ENCODE measurements at regions not wholly inside any gene's neighbourhood (a gene's known extent, or its start where the extent isn't known, plus 50 kb on each side); places are given as distances from the start of the nearest gene placed in this dataset.

DNA sequence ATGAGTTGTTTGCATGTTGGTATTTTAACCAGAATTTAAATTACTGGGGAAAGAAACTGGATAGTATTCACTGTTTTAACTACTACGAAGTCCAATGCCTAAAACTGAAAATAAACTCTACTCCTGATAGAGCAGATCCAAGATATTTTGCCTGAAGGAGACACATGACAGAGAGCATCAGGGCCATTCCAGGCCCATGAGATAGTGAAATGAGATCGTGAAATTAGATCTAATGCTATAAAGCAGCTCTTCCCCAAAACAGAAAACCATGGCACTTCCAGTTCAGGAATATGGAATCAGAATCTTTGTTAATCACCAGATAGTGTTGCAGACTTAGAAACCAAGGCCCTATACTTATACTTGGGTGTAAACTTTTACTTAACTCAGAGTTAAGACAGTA is 124.3 kb upstream of the CACNA2D1 start:
- no peak overlapping the region for H3K27ac ChIP-seq
- no peaks in the 10 kb centered on the region for H3K36me3 ChIP-seq (replicated peaks in 1 of 2; ENCODE audit: insufficient read depth in 1 of 2, low read depth in 2 of 2)
- WGBS, 2 donors = 58 to 63% methylated on average over 2 of the region's 2 CpGs
- intact Hi-C loops (cut with DNase I) = no loop called here
- H3K4me3 ChIP-seq = no peak overlapping the region
- TF ChIP-seq POLR2A (IDR thresholded peaks at IDR 0.05) = no peak
- TF ChIP-seq, protein P1, sequence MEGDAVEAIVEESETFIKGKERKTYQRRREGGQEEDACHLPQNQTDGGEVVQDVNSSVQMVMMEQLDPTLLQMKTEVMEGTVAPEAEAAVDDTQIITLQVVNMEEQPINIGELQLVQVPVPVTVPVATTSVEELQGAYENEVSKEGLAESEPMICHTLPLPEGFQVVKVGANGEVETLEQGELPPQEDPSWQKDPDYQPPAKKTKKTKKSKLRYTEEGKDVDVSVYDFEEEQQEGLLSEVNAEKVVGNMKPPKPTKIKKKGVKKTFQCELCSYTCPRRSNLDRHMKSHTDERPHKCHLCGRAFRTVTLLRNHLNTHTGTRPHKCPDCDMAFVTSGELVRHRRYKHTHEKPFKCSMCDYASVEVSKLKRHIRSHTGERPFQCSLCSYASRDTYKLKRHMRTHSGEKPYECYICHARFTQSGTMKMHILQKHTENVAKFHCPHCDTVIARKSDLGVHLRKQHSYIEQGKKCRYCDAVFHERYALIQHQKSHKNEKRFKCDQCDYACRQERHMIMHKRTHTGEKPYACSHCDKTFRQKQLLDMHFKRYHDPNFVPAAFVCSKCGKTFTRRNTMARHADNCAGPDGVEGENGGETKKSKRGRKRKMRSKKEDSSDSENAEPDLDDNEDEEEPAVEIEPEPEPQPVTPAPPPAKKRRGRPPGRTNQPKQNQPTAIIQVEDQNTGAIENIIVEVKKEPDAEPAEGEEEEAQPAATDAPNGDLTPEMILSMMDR (IDR thresholded peaks at IDR 0.05) = no peak
- H3K9me3 ChIP-seq = no peaks in the 10 kb centered on the region
- ATAC-seq (no peak), DNase-seq (no peak)
- H3K4me1 ChIP-seq = peaks cover 5% of the 10 kb centered on the region
- no peaks in the 10 kb centered on the region for H3K27me3 ChIP-seq

DNA sequence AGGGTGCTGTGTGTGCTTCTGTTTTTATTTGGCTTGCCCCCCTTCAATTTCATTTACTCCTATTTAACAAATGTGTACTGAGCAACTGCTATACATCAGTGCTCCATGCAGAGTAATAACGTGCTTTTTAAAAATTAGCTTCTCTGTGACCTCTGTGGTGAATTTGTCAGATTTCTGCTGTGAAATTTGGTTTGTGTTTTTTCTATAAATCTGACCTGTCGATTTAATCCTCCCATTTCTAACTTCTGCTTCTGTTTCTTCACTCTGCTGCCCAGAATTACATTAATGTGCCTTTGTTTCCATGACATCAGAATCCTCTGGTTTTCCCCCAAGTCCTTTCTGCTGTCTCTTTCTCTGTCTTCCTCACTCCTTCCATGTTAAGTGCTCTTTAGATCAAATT is 123.8 kb upstream of the CACNA2D1 start:
- TF ChIP-seq, protein P1 (IDR thresholded peaks at IDR 0.05) = no peak
- TF ChIP-seq POLR2A (IDR thresholded peaks at IDR 0.05) = no peak
- DNase-seq (no peak), ATAC-seq (no peak)
- no peak overlapping the region for H3K4me3 ChIP-seq
- WGBS, 2 donors = 39 to 56% methylated on average over 2 of the region's 2 CpGs
- no peaks in the 10 kb centered on the region for H3K9me3 ChIP-seq
- intact Hi-C loops (cut with DNase I) = no loop called here
- no peaks in the 10 kb centered on the region for H3K36me3 ChIP-seq (replicated peaks in 1 of 2; ENCODE audit: insufficient read depth in 1 of 2, low read depth in 2 of 2)
- H3K27me3 ChIP-seq = no peaks in the 10 kb centered on the region
- no peak overlapping the region for H3K27ac ChIP-seq
- peaks cover 4% of the 10 kb centered on the region for H3K4me1 ChIP-seq

DNA sequence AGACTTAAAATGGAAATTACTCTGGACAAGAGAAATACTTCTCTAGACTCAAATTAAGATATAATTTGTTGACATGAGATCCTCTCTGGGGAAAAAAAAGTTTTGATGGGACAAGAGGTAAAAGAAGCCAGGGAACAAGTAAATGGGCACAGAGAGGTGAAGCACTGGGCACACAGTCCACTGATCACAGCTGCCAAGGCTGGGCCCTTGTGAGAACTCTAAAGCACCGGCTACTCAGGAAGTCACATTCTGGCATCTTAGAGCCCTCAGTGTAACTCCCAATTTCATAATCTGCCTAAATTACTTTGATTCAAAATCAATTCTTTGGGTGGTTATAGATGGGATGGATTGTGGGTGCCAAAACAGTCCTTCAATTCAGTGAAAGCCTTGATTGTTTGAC is 123.2 kb upstream of the CACNA2D1 start:
- no peak overlapping the region for H3K4me3 ChIP-seq
- no peak for TF ChIP-seq POLR2A (IDR thresholded peaks at IDR 0.05)
- TF ChIP-seq, protein P1 (IDR thresholded peaks at IDR 0.05) = no peak
- no peaks in the 10 kb centered on the region for H3K4me1 ChIP-seq
- H3K27ac ChIP-seq = no peak overlapping the region
- WGBS, 2 donors = 20 to 32% methylated on average over 1 of the region's 1 CpG
- DNase-seq (no peak), ATAC-seq (no peak)
- no peaks in the 10 kb centered on the region for H3K27me3 ChIP-seq
- intact Hi-C loops (cut with DNase I) = no loop called here
- no peaks in the 10 kb centered on the region for H3K9me3 ChIP-seq
- no peaks in the 10 kb centered on the region for H3K36me3 ChIP-seq (replicated peaks in 1 of 2; ENCODE audit: insufficient read depth in 1 of 2, low read depth in 2 of 2)

DNA sequence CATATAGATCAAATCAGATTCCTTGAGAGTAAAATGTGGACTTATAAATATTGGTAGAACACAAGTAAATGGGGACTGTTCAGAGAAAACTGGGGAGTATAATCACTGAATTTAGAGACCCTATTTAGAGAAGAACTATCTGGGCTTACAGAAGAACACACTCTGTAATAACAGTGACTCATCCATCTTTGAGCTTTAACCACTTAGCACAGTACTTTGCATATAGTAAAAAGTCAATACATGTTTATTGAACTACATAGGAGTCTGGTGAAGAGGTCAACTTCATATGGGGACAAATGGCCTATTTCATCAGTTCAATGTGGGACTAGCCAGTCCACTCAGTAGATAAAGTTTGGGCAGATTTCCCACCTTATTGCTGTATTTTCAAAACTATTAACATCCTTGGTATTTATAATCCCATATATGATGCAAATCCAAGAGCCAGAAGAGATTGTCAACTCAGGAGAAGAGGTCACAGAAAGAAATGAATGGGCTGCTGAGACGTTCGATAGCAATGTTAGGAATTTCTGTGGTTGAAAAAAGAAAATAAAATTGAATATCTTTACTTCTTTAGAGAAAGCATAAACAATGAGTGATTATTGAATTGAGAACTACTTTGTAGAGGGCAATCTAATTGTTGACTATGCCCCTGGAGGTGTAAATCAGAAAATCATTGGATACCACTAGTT is 119.3 kb upstream of the CACNA2D1 start:
- Histone ChIP-seq H3K27me3 (no peaks in the 10 kb centered on the region), H3K9me3 (no peaks in the 10 kb centered on the region), H3K4me1 (peaks cover 5% of the 10 kb centered on the region), H3K36me3 (replicated peaks in 1 of 2; ENCODE audit: insufficient read depth in 1 of 2, low read depth in 2 of 2) (no peaks in the 10 kb centered on the region), H3K4me3 (no peak overlapping the region), H3K27ac (no peak overlapping the region)
- DNase-seq (no peak), ATAC-seq (no peak)
- TF ChIP-seq, protein P1 (IDR thresholded peaks at IDR 0.05) = no peak
- TF ChIP-seq POLR2A (IDR thresholded peaks at IDR 0.05) = no peak
- 79 to 82% methylated on average over 2 of the region's 2 CpGs for WGBS, 2 donors
- intact Hi-C loops (cut with DNase I) = no loop called here

DNA sequence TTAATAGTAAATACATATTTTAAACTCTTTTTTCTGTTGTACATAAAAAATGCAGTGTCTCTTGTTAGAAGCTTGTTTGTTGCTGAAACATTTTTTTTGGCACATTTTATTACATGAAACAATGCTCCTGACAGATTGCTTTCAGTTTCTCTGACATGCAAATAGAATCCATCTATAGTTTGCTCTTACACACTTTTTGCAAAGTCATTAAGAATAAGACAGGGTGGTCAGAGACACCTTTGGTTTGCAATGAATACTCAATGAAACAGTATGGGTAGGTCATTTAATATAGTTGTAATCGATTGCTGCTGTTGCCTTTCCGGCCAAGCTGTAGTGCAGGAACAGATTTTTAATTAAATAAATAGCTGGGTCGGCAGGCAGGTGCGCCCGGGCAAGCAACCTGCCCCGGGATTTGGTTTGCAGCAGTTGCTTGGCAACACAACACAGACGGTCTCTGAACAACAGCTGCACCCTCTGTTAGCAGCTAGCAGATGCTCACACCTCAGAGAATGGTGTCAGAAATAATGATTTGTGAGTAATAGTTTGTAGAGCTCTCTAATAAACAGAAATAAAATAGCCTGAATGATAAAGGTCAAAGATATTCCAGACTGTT is 115.7 kb upstream of the CACNA2D1 start:
- Histone ChIP-seq H3K4me1 (peaks cover 5% of the 10 kb centered on the region), H3K27me3 (peaks cover 0 to 4% of the 10 kb centered on the region in 2 donors), H3K36me3 (replicated peaks in 1 of 2; ENCODE audit: insufficient read depth in 1 of 2, low read depth in 2 of 2) (no peaks in the 10 kb centered on the region), H3K27ac (no peak overlapping the region), H3K9me3 (peaks cover 0 to 10% (median 0%) of the 10 kb centered on the region in 3 donors), H3K4me3 (no peak overlapping the region)
- ATAC-seq = peak; percentile 70
- TF ChIP-seq POLR2A (IDR thresholded peaks at IDR 0.05) = no peak
- TF ChIP-seq, protein P1 (IDR thresholded peaks at IDR 0.05) = no peak
- peak; percentile 29 to 63 (median 38) for DNase-seq
- WGBS, 2 donors = 5 to 6% methylated on average over 7 of the region's 7 CpGs
- intact Hi-C loops (cut with DNase I) = no loop called here
